Body of pancreas (tissue), 4 donors: ENCODE measurements at regions not wholly inside any gene's neighbourhood (a gene's known extent, or its start where the extent isn't known, plus 50 kb on each side); places are given as distances from the start of the nearest gene placed in this dataset.
A peak's percentile ranks its signal among the peaks of the same experiment; 100 is the strongest.

Experiments
- ATAC-seq: fragments of 150-250 bp; one replicate; pipeline ENCODE4 v1.9.1; 2016
- DNase-seq, 4 donors: peaks; one replicate each; pipeline ENCODE4 v3.0.0-alpha.2; 2019
- H3K27ac ChIP-seq, 4 donors: fragments of 200-600 bp; sonication (generic); 1 replicate in 3 of 4; 2 replicates in 1 of 4; pipeline versions ENCODE4 v1.5.1 to v1.6.1; 2016 to 2019; ENCODE audit warnings: mild to moderate bottlenecking in 1 of 4, mixed read lengths in 1 of 4, moderate library complexity in 1 of 4
- H3K27me3 ChIP-seq, 2 donors: fragments of 200-600 bp; sonication (generic); one replicate each; pipeline ENCODE4 v1.6.0; 2016; ENCODE audit warnings: mild to moderate bottlenecking in 1 of 2
- H3K36me3 ChIP-seq, 2 donors: fragments of 200-600 bp; sonication (generic); replicated peaks in 1 of 2; 2 replicates each; pipeline ENCODE4 v1.5.1; 2016; ENCODE audit warnings: low read depth in 2 of 2; ENCODE audit not compliant: insufficient read depth in 1 of 2
- H3K4me1 ChIP-seq: fragments of 200-600 bp; sonication (generic); one replicate; pipeline ENCODE4 v1.6.0; 2016
- H3K4me3 ChIP-seq, 2 donors: fragments of 200-600 bp; sonication (generic); 1 replicate in 1 of 2; 2 replicates in 1 of 2; pipeline ENCODE4 v1.5.1; 2016 to 2019
- H3K9me3 ChIP-seq, 3 donors: fragments of 200-600 bp; sonication (generic); 1 replicate in 2 of 3; 2 replicates in 1 of 3; pipeline ENCODE4 v1.5.1; 2016
- CTCF ChIP-seq, 7 experiments: fragments of 450-650 bp in 4 of 7; fragments of 200-600 bp in 3 of 7; sonication (generic) in 3 of 7; IDR thresholded peaks; one replicate each; pipeline ENCODE4 v1.5.1; 2016 to 2019; ENCODE audit warnings: antibody characterized with exemption in 7 of 7
- POLR2A ChIP-seq, 3 donors: fragments of 450-650 bp; IDR thresholded peaks; one replicate each; pipeline ENCODE4 v1.6.1; 2016; ENCODE audit warnings: antibody characterized with exemption in 3 of 3, mild to moderate bottlenecking in 2 of 3
- WGBS, 2 donors: methylation state at CpG; one replicate each; pipeline ENCODE4 v1.1.5; 2017; 5-methylcytosine and 5-hydroxymethylcytosine counted together
- intact Hi-C: fragments of 100-400 bp; cut with DNase I; formaldehyde crosslinking; loops from one replicate; pipeline ENCODE4 v1.15.1; 2023

DNA sequence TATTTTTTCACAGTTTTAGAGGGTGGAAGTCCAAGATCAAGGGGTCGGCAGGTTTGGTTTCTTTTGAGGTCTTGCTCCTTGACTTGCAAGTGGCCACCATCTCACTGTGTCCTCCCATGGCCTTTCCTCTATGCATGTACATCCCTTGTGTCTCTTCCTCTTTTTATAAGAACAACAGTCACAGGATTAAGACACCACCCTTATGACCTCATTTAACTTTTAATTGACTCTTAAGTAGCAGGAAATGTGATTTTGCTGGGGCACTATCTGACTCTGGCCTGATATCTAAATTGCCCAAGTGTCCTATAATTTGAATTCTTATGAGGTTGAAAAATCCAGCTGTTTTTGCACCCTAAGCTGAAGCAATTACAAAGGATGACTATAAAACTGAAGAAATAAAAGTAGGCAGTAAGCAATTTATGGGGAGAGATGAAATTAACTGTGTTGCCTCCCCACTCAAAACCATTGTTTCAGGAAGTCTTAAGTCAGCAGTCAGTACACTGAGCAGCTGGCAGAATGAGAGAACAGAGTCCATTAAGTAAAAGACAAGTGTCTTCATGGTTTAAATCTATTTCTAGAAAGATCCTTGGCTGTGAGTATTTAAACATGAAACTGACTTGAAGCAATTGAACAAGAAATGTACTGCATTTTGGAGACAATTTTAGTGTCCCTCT lies 601.3 kb downstream of the SPRY1 start:
- ATAC-seq (no peak), DNase-seq (no peak)
- no peaks in the 10 kb centered on the region for H3K4me1 ChIP-seq
- no peak overlapping the region for H3K4me3 ChIP-seq
- TF ChIP-seq CTCF (IDR thresholded peaks at IDR 0.05), result no peak
- TF ChIP-seq POLR2A (IDR thresholded peaks at IDR 0.05), result no peak
- intact Hi-C loops, result no loop called here
- no peaks in the 10 kb centered on the region for H3K36me3 ChIP-seq
- WGBS, 2 donors, result 36 to 56% methylated on average over 1 of the region's 1 CpG
- H3K27me3 ChIP-seq, result no peaks in the 10 kb centered on the region
- H3K9me3 ChIP-seq, result no peaks in the 10 kb centered on the region
- no peak overlapping the region for H3K27ac ChIP-seq

DNA sequence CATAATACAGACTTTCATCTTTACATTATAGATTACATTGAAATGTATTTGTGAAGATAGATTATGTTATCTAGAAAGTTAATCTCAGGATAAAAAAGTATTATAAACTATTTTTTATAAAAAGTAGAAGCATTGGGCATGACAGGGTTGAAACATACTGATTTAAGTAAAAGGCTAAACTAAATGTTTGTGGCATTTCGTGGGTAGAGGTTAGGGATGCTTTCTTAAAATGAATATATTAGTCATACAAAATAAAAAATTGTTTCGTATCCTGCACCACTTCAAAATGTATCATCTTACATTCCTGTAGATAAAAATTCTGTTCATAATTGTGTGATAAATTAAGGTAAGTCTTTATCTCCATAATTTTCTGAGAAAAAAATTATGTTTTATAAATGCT lies 603.6 kb downstream of the SPRY1 start:
- TF ChIP-seq CTCF (IDR thresholded peaks at IDR 0.05), result no peak
- TF ChIP-seq POLR2A (IDR thresholded peaks at IDR 0.05), result no peak
- Histone ChIP-seq H3K4me3 (no peak overlapping the region), H3K27ac (no peak overlapping the region), H3K36me3 (no peaks in the 10 kb centered on the region), H3K9me3 (no peaks in the 10 kb centered on the region), H3K27me3 (no peaks in the 10 kb centered on the region), H3K4me1 (no peaks in the 10 kb centered on the region)
- ATAC-seq (no peak), DNase-seq (no peak)
- intact Hi-C loops, result no loop called here
- WGBS, 2 donors, result 29 to 47% methylated on average over 2 of the region's 2 CpGs

GRCh38 chr4:124015766-124016165 lies 619.2 kb downstream of the SPRY1 start:
- Histone ChIP-seq H3K27me3 (no peaks in the 10 kb centered on the region), H3K4me3 (no peak overlapping the region), H3K4me1 (no peaks in the 10 kb centered on the region), H3K27ac (no peak overlapping the region), H3K36me3 (no peaks in the 10 kb centered on the region), H3K9me3 (no peaks in the 10 kb centered on the region)
- intact Hi-C loops, result no loop called here
- TF ChIP-seq POLR2A (IDR thresholded peaks at IDR 0.05), result no peak
- WGBS, 2 donors, result 29 to 85% methylated on average over 1 of the region's 1 CpG
- no peak for ATAC-seq
- no peak for DNase-seq

- DNase-seq, result no peak
- H3K4me3 ChIP-seq, result no peak overlapping the region
- TF ChIP-seq POLR2A (IDR thresholded peaks at IDR 0.05), result no peak
- TF ChIP-seq CTCF (IDR thresholded peaks at IDR 0.05), result no peak
- no peak overlapping the region for H3K27ac ChIP-seq
- ATAC-seq, result no peak
- H3K4me1 ChIP-seq, result no peaks in the 10 kb centered on the region
- intact Hi-C loops, result no loop called here
- H3K9me3 ChIP-seq, result no peaks in the 10 kb centered on the region
- no peaks in the 10 kb centered on the region for H3K36me3 ChIP-seq
- no peaks in the 10 kb centered on the region for H3K27me3 ChIP-seq
- WGBS, 2 donors, result 67 to 74% methylated on average over 8 of the region's 8 CpGs
Observed at GRCh38 chr4:124017185-124017785, 620.7 kb downstream of the SPRY1 start.

DNA sequence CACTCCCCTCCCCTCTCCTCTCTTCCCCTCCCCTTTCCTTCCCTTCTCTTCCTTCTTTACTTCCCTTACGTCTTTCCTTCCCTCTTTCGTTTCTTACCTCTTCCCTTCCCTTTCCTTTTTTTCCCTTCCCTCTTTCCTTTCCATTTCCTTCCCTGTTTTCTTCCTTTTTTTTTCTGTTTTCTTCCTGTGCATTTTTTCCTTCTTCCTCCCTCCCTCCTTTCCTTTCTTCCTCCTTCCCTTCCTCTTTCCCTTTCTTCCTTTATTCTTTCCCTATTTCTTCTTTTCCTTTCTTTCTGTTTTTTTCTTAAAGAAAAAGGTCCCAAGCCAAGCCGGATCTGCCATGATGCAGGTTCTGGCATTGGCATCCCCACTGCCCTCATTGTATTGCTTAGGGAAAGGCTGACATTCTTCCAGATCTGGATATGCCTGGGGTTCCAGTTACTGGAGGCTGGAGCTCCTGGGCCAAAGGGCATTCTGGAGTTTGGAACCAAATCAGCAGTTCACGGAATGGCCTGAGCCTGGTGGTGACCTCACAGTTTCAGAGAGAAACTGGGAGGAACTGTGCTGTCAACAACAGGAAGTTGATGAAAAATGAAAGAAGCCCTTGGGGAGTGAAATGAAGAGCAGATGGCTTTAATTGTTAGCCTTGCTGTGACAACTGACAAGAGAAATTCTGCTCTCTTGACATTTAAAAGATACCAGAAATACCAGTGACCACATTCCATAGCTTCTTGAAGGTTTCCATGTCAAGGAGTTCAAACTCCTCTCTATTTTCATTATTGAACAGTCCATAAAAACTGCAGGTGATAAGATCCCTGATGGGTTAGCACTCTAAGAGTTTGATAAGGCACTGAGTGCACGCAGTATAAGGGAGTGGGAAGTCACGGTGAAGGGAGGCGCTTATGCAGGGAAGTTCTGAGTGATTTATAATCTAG lies 622.1 kb downstream of the SPRY1 start:
- ATAC-seq (peak; percentile 74), DNase-seq (peak; percentile 17 to 46 (median 28))
- intact Hi-C loops, result no loop called here
- H3K36me3 ChIP-seq, result no peaks in the 10 kb centered on the region
- H3K27me3 ChIP-seq, result no peaks in the 10 kb centered on the region
- H3K4me3 ChIP-seq, result no peak overlapping the region
- H3K4me1 ChIP-seq, result no peaks in the 10 kb centered on the region
- peak overlapping the region in 2 of 4 donors; percentile 41 to 44 for H3K27ac ChIP-seq
- 24 to 39% methylated on average over 6 to 7 of the region's 7 CpGs for whole genome bisulfite sequencing, 2 donors
- H3K9me3 ChIP-seq, result no peaks in the 10 kb centered on the region
- TF ChIP-seq CTCF (IDR thresholded peaks at IDR 0.05), result no peak
